Uterus (tissue), 3 donors: ENCODE measurements at regions not wholly inside any gene's neighbourhood (a gene's known extent, or its start where the extent isn't known, plus 50 kb on each side); places are given as distances from the start of the nearest gene placed in this dataset.
"Not testable (repeated sequence)": the region's sequence is repeated elsewhere in the genome, so short reads cannot be mapped to it uniquely, and the experiment has no call there.

Experiments
- DNase-seq, 2 donors: peaks; one replicate each; pipeline ENCODE4 v3.0.0-alpha.2; 2019 to 2020
- H3K27ac ChIP-seq, 2 donors: fragments of 200-600 bp; sonication (generic); 1 replicate in 1 of 2; 2 replicates in 1 of 2; pipeline ENCODE4 v1.5.1; 2016 to 2018
- H3K27me3 ChIP-seq, 2 donors: fragments of 200-600 bp; sonication (generic); one replicate each; pipeline ENCODE4 v1.5.1; 2018 to 2019; ENCODE audit warnings: control low read depth in 1 of 2
- H3K36me3 ChIP-seq, 2 donors: fragments of 200-600 bp; sonication (generic); one replicate each; pipeline ENCODE4 v1.5.1; 2019; ENCODE audit warnings: control low read depth in 1 of 2
- H3K4me1 ChIP-seq, 2 donors: fragments of 200-600 bp; sonication (generic); one replicate each; pipeline ENCODE4 v1.5.1; 2018 to 2019; ENCODE audit warnings: control low read depth in 1 of 2
- H3K4me3 ChIP-seq, 2 donors: fragments of 200-600 bp; sonication (generic); 1 replicate in 1 of 2; 2 replicates in 1 of 2; pipeline ENCODE4 v1.5.1; 2018 to 2019; ENCODE audit warnings: mild to moderate bottlenecking in 1 of 2
- H3K9me3 ChIP-seq, 2 donors: fragments of 200-600 bp; sonication (generic); one replicate each; pipeline ENCODE4 v1.5.1; 2019; ENCODE audit warnings: control low read depth in 1 of 2
- CTCF ChIP-seq, 4 experiments: fragments of 200-600 bp in 2 of 4; fragments of 450-650 bp in 2 of 4; sonication (generic) in 2 of 4; IDR thresholded peaks; one replicate each; pipeline ENCODE4 v1.5.1; 2016 to 2019; ENCODE audit warnings: antibody characterized with exemption in 4 of 4, mild to moderate bottlenecking in 2 of 4, moderate library complexity in 1 of 4
- POLR2A ChIP-seq, 2 donors: fragments of 450-650 bp; IDR thresholded peaks; one replicate each; pipeline ENCODE4 v1.6.1; 2016; ENCODE audit warnings: antibody characterized with exemption in 2 of 2, mild to moderate bottlenecking in 1 of 2, moderate library complexity in 1 of 2
- intact Hi-C: fragments of 100-400 bp; cut with DNase I; formaldehyde crosslinking; loops from one replicate; pipeline ENCODE4 v1.15.1; 2023; ENCODE audit warnings: low total_unique reads
- donor health status: DM: yes; HTN: yes; CAD: no.

GRCh38 chr1:101496109-101496508 lies 259.3 kb downstream of the S1PR1 start:
- DNase-seq, result no peak
- Histone ChIP-seq H3K36me3 (no peaks in the 10 kb centered on the region), H3K4me3 (no peak overlapping the region), H3K27ac (no peak overlapping the region), H3K9me3 (no peaks in the 10 kb centered on the region), H3K27me3 (no peaks in the 10 kb centered on the region), H3K4me1 (no peaks in the 10 kb centered on the region)
- TF ChIP-seq CTCF (IDR thresholded peaks at IDR 0.05) (no peak), POLR2A (IDR thresholded peaks at IDR 0.05) (no peak)
- intact Hi-C loops, result no loop called here

- TF ChIP-seq CTCF (IDR thresholded peaks at IDR 0.05) (no peak), POLR2A (IDR thresholded peaks at IDR 0.05) (no peak)
- intact Hi-C loops, result no loop called here
Observed at GRCh38 chr1:101497881-101498559, 261.2 kb downstream of the S1PR1 start.

GRCh38 chr1:101504106-101504505 lies 267.3 kb downstream of the S1PR1 start:
- DNase-seq, H3K36me3 ChIP-seq, H3K27ac ChIP-seq, H3K4me1 ChIP-seq, intact Hi-C loops, H3K9me3 ChIP-seq, H3K4me3 ChIP-seq, H3K27me3 ChIP-seq: not testable (repeated sequence)

More at GRCh38 chr1:101497881-101498559, 261.2 kb downstream of the S1PR1 start:
- H3K9me3 ChIP-seq, result no peaks in the 10 kb centered on the region
- no peak overlapping the region for H3K4me3 ChIP-seq
- DNase-seq, result no peak
- H3K4me1 ChIP-seq, result no peaks in the 10 kb centered on the region
- H3K27ac ChIP-seq, result no peak overlapping the region
- H3K27me3 ChIP-seq, result no peaks in the 10 kb centered on the region
- no peaks in the 10 kb centered on the region for H3K36me3 ChIP-seq

- H3K27ac ChIP-seq, H3K27me3 ChIP-seq, H3K36me3 ChIP-seq, H3K9me3 ChIP-seq, intact Hi-C loops, DNase-seq, H3K4me3 ChIP-seq, H3K4me1 ChIP-seq: not testable (repeated sequence)
Observed at GRCh38 chr1:101505240-101505639, 268.4 kb downstream of the S1PR1 start.

DNA sequence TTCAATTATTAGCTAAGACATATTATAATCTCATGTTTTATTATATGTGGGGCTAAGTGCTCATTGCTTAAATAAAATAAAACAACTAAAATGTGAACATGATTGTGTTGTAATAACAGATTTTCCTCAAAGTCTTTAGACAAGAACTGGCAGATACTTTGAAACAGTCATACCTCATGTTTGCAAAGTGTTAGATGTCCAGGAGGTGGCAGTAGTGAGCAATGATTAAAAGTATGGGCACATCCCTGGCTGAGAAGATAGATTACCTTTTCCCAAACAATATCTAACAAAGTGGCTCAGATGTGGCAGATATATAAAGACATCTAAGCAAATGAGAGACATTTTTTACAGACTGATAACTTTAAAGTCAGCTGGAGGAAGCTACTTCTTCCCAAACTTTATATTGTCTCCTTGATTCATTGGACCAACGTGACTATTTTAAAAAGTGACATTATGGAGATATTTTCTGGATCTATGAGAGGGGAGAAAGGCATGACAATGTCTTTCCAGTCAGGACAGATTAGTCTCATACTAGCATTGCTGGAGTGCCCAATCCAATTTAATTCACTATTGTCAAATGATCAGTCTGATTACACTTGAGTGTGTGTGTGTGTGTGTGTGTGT lies 269.8 kb downstream of the S1PR1 start:
- DNase-seq, result no peak

More for the DNA sequence above, 269.8 kb downstream of the S1PR1 start:
- intact Hi-C loops, result no loop called here
- Histone ChIP-seq H3K9me3 (no peaks in the 10 kb centered on the region), H3K27ac (no peak overlapping the region), H3K4me1 (no peaks in the 10 kb centered on the region), H3K27me3 (no peaks in the 10 kb centered on the region), H3K36me3 (no peaks in the 10 kb centered on the region), H3K4me3 (no peak overlapping the region)
- TF ChIP-seq CTCF (IDR thresholded peaks at IDR 0.05), result peak in 3 of 4 experiments; percentile 24 to 31 (median 30)
- no peak for TF ChIP-seq POLR2A (IDR thresholded peaks at IDR 0.05)
